DOHH2 (cell line): ENCODE measurements at regions not wholly inside any gene's neighbourhood (a gene's known extent, or its start where the extent isn't known, plus 50 kb on each side); places are given as distances from the start of the nearest gene placed in this dataset.

Experiments used
- H3F3A ChIP-seq: fragments of 200-600 bp; sonication (generic), shearing (Covaris generic); 2 replicates; pipeline ENCODE4 v1.6.0; 2016; ENCODE audit warnings: antibody characterized with exemption, mild to moderate bottlenecking; ENCODE audit not compliant: control insufficient read depth, insufficient read depth
- H3K27ac ChIP-seq: fragments of 200-600 bp; sonication (generic); 2 replicates; pipeline ENCODE4 v1.5.1; 2014; ENCODE audit warnings: low read depth, mild to moderate bottlenecking, low read length, moderate library complexity
- H3K27me3 ChIP-seq: fragments of 200-600 bp; sonication (generic); 2 replicates; pipeline ENCODE4 v1.6.1; 2014; ENCODE audit warnings: mild to moderate bottlenecking, low read length, mixed read lengths; ENCODE audit not compliant: control insufficient read depth
- H3K36me3 ChIP-seq: fragments of 200-600 bp; sonication (generic); 2 replicates; pipeline ENCODE4 v1.6.1; 2014; ENCODE audit warnings: mild to moderate bottlenecking, low read length, moderate library complexity, mixed read lengths; ENCODE audit not compliant: control insufficient read depth
- H3K4me1 ChIP-seq: fragments of 200-600 bp; sonication (generic); 2 replicates; pipeline ENCODE4 v1.6.1; 2014; ENCODE audit warnings: mild to moderate bottlenecking, low read length, mixed read lengths; ENCODE audit not compliant: control insufficient read depth
- H3K4me2 ChIP-seq: fragments of 200-600 bp; sonication (generic); 2 replicates; pipeline ENCODE4 v1.6.0; 2014; ENCODE audit warnings: mild to moderate bottlenecking, low read length, moderate library complexity
- H3K4me3 ChIP-seq: fragments of 200-600 bp; sonication (generic); 2 replicates; pipeline ENCODE4 v1.5.1; 2014; ENCODE audit warnings: mild to moderate bottlenecking, low read length, mixed read lengths
- H3K79me2 ChIP-seq: fragments of 200-600 bp; sonication (generic); 2 replicates; pipeline ENCODE4 v1.6.1; 2014; ENCODE audit warnings: mild to moderate bottlenecking, low read length, mixed read lengths; ENCODE audit not compliant: control insufficient read depth
- H3K9me2 ChIP-seq: fragments of 200-600 bp; sonication (generic); replicated peaks from 2 replicates; pipeline ENCODE4 v1.6.1; 2014; ENCODE audit warnings: mild to moderate bottlenecking, low read length, mixed read lengths; ENCODE audit not compliant: control insufficient read depth
- H3K9me3 ChIP-seq: fragments of 200-600 bp; sonication (generic); 2 replicates; pipeline ENCODE4 v1.6.1; 2014; ENCODE audit warnings: antibody characterized with exemption, low read length, mixed read lengths; ENCODE audit not compliant: control insufficient read depth, insufficient read depth
- H4K20me1 ChIP-seq: fragments of 200-600 bp; sonication (generic); 2 replicates; pipeline ENCODE4 v1.6.0; 2014; ENCODE audit warnings: low read depth, mild to moderate bottlenecking, antibody characterized with exemption, low read length, moderate library complexity; ENCODE audit not compliant: control insufficient read depth, insufficient read depth
- EZH2phosphoT487 ChIP-seq: fragments of 200-600 bp; sonication (generic); IDR thresholded peaks from 2 replicates; pipeline ENCODE4 v1.6.1; 2017; ENCODE audit warnings: borderline replicate concordance, mild to moderate bottlenecking, antibody characterized with exemption, low read length, moderate library complexity, mixed read lengths
- TF ChIP-seq, protein P1 (sequence below): fragments of 200-600 bp; sonication (generic); IDR thresholded peaks from one replicate; pipeline ENCODE4 v1.5.1; 2014; ENCODE audit warnings: antibody characterized with exemption, mild to moderate bottlenecking, low read depth, low read length; ENCODE audit not compliant: poor library complexity, severe bottlenecking

DNA sequence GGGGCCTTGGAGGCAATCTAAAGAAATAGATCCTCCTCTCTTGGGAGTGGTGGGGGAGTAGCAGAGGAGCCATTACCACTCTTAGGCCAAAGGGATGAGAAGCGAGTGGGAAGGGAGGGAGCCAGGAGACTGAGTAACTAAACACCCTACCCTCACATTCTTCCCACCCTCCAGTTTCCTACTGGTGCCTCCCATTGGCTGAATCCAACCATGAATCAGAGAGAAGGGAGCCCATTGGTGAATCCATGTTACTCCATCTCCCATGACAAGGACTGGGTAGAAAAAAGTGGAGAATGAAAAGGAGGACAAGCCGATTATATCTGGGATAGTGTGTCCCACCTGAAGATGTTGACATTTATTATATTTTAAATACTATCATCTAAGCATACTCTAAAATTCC is 76.8 kb upstream of the LHX5 start:
- Histone ChIP-seq H3K27me3 (0 out of 2 replicates have a peak, but pooled peaks cover 2% of the 10 kb centered on the region), H3K4me2 (no peak overlapping the region), H3K9me3 (no peaks in the 10 kb centered on the region), H3K79me2 (no peaks in the 10 kb centered on the region), H4K20me1 (no peaks in the 10 kb centered on the region), H3K4me1 (no peaks in the 10 kb centered on the region), H3K36me3 (no peaks in the 10 kb centered on the region), H3F3A (no peaks in the 10 kb centered on the region), H3K9me2 (no peaks in the 10 kb centered on the region), H3K27ac (no peak overlapping the region), H3K4me3 (no peak overlapping the region)
- TF ChIP-seq, protein P1, sequence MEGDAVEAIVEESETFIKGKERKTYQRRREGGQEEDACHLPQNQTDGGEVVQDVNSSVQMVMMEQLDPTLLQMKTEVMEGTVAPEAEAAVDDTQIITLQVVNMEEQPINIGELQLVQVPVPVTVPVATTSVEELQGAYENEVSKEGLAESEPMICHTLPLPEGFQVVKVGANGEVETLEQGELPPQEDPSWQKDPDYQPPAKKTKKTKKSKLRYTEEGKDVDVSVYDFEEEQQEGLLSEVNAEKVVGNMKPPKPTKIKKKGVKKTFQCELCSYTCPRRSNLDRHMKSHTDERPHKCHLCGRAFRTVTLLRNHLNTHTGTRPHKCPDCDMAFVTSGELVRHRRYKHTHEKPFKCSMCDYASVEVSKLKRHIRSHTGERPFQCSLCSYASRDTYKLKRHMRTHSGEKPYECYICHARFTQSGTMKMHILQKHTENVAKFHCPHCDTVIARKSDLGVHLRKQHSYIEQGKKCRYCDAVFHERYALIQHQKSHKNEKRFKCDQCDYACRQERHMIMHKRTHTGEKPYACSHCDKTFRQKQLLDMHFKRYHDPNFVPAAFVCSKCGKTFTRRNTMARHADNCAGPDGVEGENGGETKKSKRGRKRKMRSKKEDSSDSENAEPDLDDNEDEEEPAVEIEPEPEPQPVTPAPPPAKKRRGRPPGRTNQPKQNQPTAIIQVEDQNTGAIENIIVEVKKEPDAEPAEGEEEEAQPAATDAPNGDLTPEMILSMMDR = no peak
- TF ChIP-seq EZH2phosphoT487 = no peak

DNA sequence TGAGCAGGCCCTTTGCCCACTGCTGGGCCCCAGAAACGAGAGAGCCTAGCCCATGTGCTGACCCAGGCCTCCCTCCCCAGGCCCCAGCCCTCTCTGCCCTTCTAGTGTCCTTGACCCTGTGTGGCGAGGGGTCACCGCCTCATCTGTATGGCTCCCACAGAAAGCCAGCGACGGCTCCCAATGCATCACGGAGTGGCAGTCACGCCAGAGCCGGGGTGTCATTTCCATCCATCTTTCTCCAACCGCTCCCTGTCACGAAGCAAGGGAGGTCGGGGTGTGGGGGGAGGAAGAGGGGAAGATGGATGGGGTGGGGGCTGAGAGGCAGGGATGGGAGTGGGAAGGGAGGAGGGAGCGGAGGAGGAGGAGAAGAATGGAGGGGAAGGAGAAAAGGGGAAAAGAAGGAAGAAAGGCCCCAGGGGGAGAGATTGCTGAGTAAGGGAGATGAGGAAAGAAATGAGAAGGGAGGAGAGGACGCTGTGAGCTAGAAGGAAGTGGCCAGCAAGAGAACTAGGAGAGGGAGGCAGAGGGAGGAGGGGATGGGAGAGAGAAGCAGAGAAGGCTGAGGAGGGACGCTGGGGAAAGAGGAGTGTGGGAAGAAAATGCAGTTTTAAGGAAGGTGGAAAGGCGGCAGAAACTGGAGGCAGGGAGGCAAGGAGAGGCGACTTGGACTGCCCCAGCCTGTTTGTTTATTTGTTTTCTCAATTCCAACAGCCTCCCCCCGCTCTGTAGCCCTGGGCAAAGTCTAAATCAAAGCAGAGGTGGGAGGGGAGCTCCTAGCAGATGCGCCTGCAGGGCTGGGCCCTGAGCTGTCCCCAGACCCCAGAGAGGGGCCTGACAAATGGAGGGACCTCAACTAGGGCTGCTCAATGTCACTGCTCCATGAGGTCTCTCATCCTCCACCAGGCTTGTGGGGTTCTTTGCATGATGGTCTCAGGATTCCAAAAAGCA is 75.5 kb upstream of the LHX5 start:
- Histone ChIP-seq H4K20me1 (no peaks in the 10 kb centered on the region), H3K9me3 (no peaks in the 10 kb centered on the region), H3K27ac (no peak overlapping the region), H3K79me2 (no peaks in the 10 kb centered on the region), H3F3A (no peaks in the 10 kb centered on the region), H3K4me1 (no peaks in the 10 kb centered on the region), H3K36me3 (no peaks in the 10 kb centered on the region), H3K27me3 (0 out of 2 replicates have a peak, but pooled peaks cover 2% of the 10 kb centered on the region), H3K4me3 (no peak overlapping the region), H3K4me2 (no peak overlapping the region), H3K9me2 (no peaks in the 10 kb centered on the region)
- TF ChIP-seq, protein P1 = no peak
- no peak for TF ChIP-seq EZH2phosphoT487

DNA sequence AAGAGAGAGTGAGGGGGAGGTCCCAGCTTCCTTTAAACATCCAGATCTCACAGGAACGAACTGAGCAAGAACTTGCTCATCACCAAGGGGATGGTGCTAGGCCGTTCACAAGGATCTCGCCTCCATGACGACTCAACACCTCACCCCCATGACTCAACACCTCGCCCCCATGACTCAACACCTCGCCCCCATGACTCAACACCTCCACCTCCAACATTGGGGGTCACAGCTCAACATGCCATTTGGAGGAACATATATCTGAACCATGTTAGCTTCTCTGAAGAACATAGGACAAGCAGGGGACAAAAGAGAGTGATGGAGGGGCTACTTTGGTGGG is 66.0 kb upstream of the LHX5 start:
- Histone ChIP-seq H3K27ac (no peak overlapping the region), H3K9me3 (no peaks in the 10 kb centered on the region), H3K79me2 (no peaks in the 10 kb centered on the region), H3K36me3 (no peaks in the 10 kb centered on the region), H4K20me1 (no peaks in the 10 kb centered on the region), H3K4me2 (no peak overlapping the region), H3K4me3 (no peak overlapping the region), H3K9me2 (no peaks in the 10 kb centered on the region), H3K4me1 (no peaks in the 10 kb centered on the region), H3K27me3 (no peaks in the 10 kb centered on the region), H3F3A (no peaks in the 10 kb centered on the region)
- TF ChIP-seq, protein P1 = no peak
- no peak for TF ChIP-seq EZH2phosphoT487
